K562 (cell line): ENCODE measurements at regions not wholly inside any gene's neighbourhood (a gene's known extent, or its start where the extent isn't known, plus 50 kb on each side); places are given as distances from the start of the nearest gene placed in this dataset.

Experiments
- ATAC-seq: fragments of 200-7000 bp; cut with Tn5 transposase; 3 replicates; pipeline ENCODE4 v1.9.1; 2020; ENCODE audit warnings: moderate library complexity
- BruUV-seq: library from RNA; stranded (reverse); fragments of 400-500 nt; replicated peaks from 2 replicates; lab custom pipeline; 2021; lab: Mats Ljungman, UMichigan
- CTCF ChIA-PET: fragments of 300-600 bp; formaldehyde crosslinking; extraction: SDS; loops from one replicate; lab custom pipeline; 2021; ENCODE audit warnings: low intra/inter-chr PET ratio; lab: Yijun Ruan, JAX
- POLR2A ChIA-PET: fragments of 300-600, 350-650 bp; sonication (Branson Sonifier 250); formaldehyde crosslinking; extraction: SDS; loops from one replicate; lab custom pipeline; 2021; ENCODE audit warnings: antibody characterized with exemption, inconsistent platforms; lab: Yijun Ruan, JAX
- DNase-seq, 4 experiments: peaks; one replicate each; pipeline versions ENCODE4 v3.0.0 to v3.0.0-alpha.2; 2011 to 2018; ENCODE audit warnings: low spot score in 3 of 4, mixed read lengths in 3 of 4; ENCODE audit errors: extremely low read depth in 1 of 4
- FAIRE-seq: peaks from 2 replicates; lab custom pipeline; 2011; peaks lifted over from hg19 to GRCh38; lab: Jason Lieb, UNC
- H2AFZ ChIP-seq: 2 replicates; pipeline ENCODE4 v1.6.0; 2011; ENCODE audit warnings: low read depth, low read length, control low read depth, inconsistent platforms
- H3K27ac ChIP-seq: fragments of 200-600 bp; 3 replicates; pipeline ENCODE4 v1.8.0; 2011; ENCODE audit warnings: low read depth, mild to moderate bottlenecking, control low read depth, inconsistent platforms, low read length, moderate library complexity, mixed read lengths; ENCODE audit errors: extremely low read depth
- H3K27me3 ChIP-seq, 2 experiments: fragments of 300-600 bp in 1 of 2; 2 replicates in 1 of 2; 3 replicates in 1 of 2; pipeline versions ENCODE4 v1.6.0 to v1.8.0; 2011; ENCODE audit warnings: inconsistent platforms in 2 of 2, low read length in 2 of 2, mild to moderate bottlenecking in 1 of 2, mixed read lengths in 1 of 2, moderate library complexity in 1 of 2; ENCODE audit not compliant: control insufficient read depth in 2 of 2, insufficient read depth in 2 of 2
- H3K36me3 ChIP-seq: fragments of 300-600 bp; 3 replicates; pipeline ENCODE4 v1.8.0; 2011; ENCODE audit warnings: mild to moderate bottlenecking, low read length, inconsistent platforms; ENCODE audit not compliant: control insufficient read depth, insufficient read depth
- H3K4me1 ChIP-seq, 2 experiments: fragments of 200-600 bp in 1 of 2; replicated peaks in 1 of 2; 2 replicates in 1 of 2; 3 replicates in 1 of 2; pipeline versions ENCODE4 v1.5.1 to v1.8.0; 2011; ENCODE audit warnings: inconsistent platforms in 2 of 2, low read length in 2 of 2, mild to moderate bottlenecking in 1 of 2, mixed read lengths in 1 of 2, moderate library complexity in 1 of 2; ENCODE audit not compliant: control insufficient read depth in 2 of 2, insufficient read depth in 2 of 2
- H3K4me2 ChIP-seq: 2 replicates; pipeline ENCODE4 v1.6.1; 2011; ENCODE audit warnings: low read length, control low read depth, inconsistent platforms, mixed read lengths; ENCODE audit not compliant: insufficient read depth
- H3K4me3 ChIP-seq: fragments of 200-600 bp; sonication (generic), shearing (Covaris generic); 2 replicates; pipeline ENCODE4 v1.5.1; 2016; ENCODE audit warnings: control low read depth, inconsistent platforms
- H3K79me2 ChIP-seq: fragments of 200-600 bp; 3 replicates; pipeline ENCODE4 v1.8.0; 2011; ENCODE audit warnings: low read length, inconsistent platforms; ENCODE audit not compliant: control insufficient read depth, insufficient read depth
- H3K9ac ChIP-seq, 2 experiments: 2 replicates each; pipeline versions ENCODE4 v1.6.0 to v1.6.1; 2011; ENCODE audit warnings: low read depth in 2 of 2, low read length in 2 of 2, control low read depth in 1 of 2, inconsistent platforms in 1 of 2, mild to moderate bottlenecking in 1 of 2, mixed read lengths in 1 of 2; ENCODE audit not compliant: insufficient read depth in 1 of 2
- H3K9me1 ChIP-seq: one replicate; pipeline ENCODE4 v1.6.0; 2011; ENCODE audit warnings: inconsistent platforms, mild to moderate bottlenecking, low read length, moderate library complexity; ENCODE audit not compliant: control insufficient read depth, insufficient read depth
- H3K9me3 ChIP-seq: replicated peaks from 2 replicates; pipeline ENCODE4 v1.5.1; 2011; ENCODE audit warnings: low read depth, low read length, inconsistent platforms; ENCODE audit not compliant: control insufficient read depth, insufficient read depth
- H4K20me1 ChIP-seq: replicated peaks from 2 replicates; pipeline ENCODE4 v1.6.1; 2011; ENCODE audit warnings: low read length, inconsistent platforms, mixed read lengths; ENCODE audit not compliant: control insufficient read depth, insufficient read depth
- CBFB ChIP-seq: sonication (generic); formaldehyde crosslinking; IDR thresholded peaks from 2 replicates; pipeline ENCODE4 v1.4.0; 2020; ENCODE audit warnings: mild to moderate bottlenecking, missing genetic modification reagents
- HMG20A ChIP-seq: fragments of 450-650 bp; formaldehyde crosslinking; conservative IDR thresholded peaks from 2 replicates; pipeline ENCODE4 v1.4.0; 2020; ENCODE audit warnings: mild to moderate bottlenecking, mixed read lengths
- IFI16 ChIP-seq: fragments of 250-450 bp; sonication (Bioruptor Pico); IDR thresholded peaks from 2 replicates; pipeline ENCODE4 v2.1.2; 2022; ENCODE audit warnings: mild to moderate bottlenecking, inconsistent platforms
- PBX2 ChIP-seq, 2 experiments: IDR thresholded peaks in 1 of 2; conservative IDR thresholded peaks in 1 of 2; 2 replicates each; pipeline ENCODE4 v1.6.1; 2016; ENCODE audit warnings: low read depth in 2 of 2, mild to moderate bottlenecking in 1 of 2, missing compliant biosample characterization in 1 of 2, missing genetic modification characterization in 1 of 2, moderate library complexity in 1 of 2
- PKNOX1 ChIP-seq: fragments of 450-650 bp; IDR thresholded peaks from 2 replicates; pipeline ENCODE4 v1.6.1; 2016
- RBM17 ChIP-seq: fragments of 200-400 bp; formaldehyde crosslinking; IDR thresholded peaks from 2 replicates; pipeline ENCODE4 v1.6.1; 2017; ENCODE audit warnings: low read depth, mild to moderate bottlenecking, low read length, borderline replicate concordance
- SRSF1 ChIP-seq: fragments of 200-400 bp; formaldehyde crosslinking; IDR thresholded peaks from 2 replicates; pipeline ENCODE4 v1.6.1; 2017; ENCODE audit warnings: mild to moderate bottlenecking, low read depth, low read length, moderate library complexity
- SRSF7 ChIP-seq: fragments of 200-400 bp; formaldehyde crosslinking; optimal IDR thresholded peaks from 2 replicates; pipeline ENCODE3; 2017; ENCODE audit warnings: mild to moderate bottlenecking, low read depth, low read length
- XRCC3 ChIP-seq: fragments of 450-650 bp; IDR thresholded peaks from 2 replicates; pipeline ENCODE4 v1.6.1; 2017; ENCODE audit warnings: mild to moderate bottlenecking, moderate library complexity
- ZBED1 ChIP-seq: IDR thresholded peaks from 2 replicates; pipeline ENCODE4 v1.6.1; 2014
- ZFP91 ChIP-seq: sonication (generic); formaldehyde crosslinking; IDR thresholded peaks from 2 replicates; pipeline ENCODE4 v1.8.0; 2022; ENCODE audit warnings: mild to moderate bottlenecking, missing genetic modification reagents
- WGBS: fragments of 100-300 bp; shearing (Covaris generic); methylation state at CpG from one replicate; pipeline ENCODE4 v1.1.6; 2016; ENCODE audit warnings: low coverage, mixed read lengths; ENCODE audit not compliant: insufficient coverage; ENCODE audit errors: missing lambda C conversion rate; 5-methylcytosine and 5-hydroxymethylcytosine counted together
- in situ Hi-C: fragments of 300-500 bp; cut with MboI; formaldehyde crosslinking; loops from 4 replicates; pipeline ENCODE4 v1.15.0; 2018; ENCODE audit warnings: inconsistent platforms, mixed read lengths
- intact Hi-C: fragments of 100-400 bp; cut with micrococcal nuclease; formaldehyde crosslinking; loops from 2 replicates; pipeline ENCODE4 v1.14.2; 2022
- TF ChIP-seq, protein P1 (sequence below): fragments of 200-400 bp; formaldehyde crosslinking; IDR thresholded peaks from 2 replicates; pipeline ENCODE4 v1.6.1; 2017; ENCODE audit warnings: mild to moderate bottlenecking, low read depth, low read length, moderate library complexity
- TF ChIP-seq, protein P2 (sequence below): fragments of 450-650 bp; formaldehyde crosslinking; conservative IDR thresholded peaks from 2 replicates; pipeline ENCODE4 v1.4.0; 2022; ENCODE audit warnings: mild to moderate bottlenecking, missing genetic modification characterization

GRCh38 chr1:116460261-116460660 is 87.2 kb downstream of the ATP1A1 start:
- Histone ChIP-seq H3K27me3 (no peaks in the 10 kb centered on the region), H3K27ac (no peak overlapping the region), H3K9ac (no peak overlapping the region), H3K4me3 (no peak overlapping the region), H4K20me1 (no peaks in the 10 kb centered on the region), H3K4me2 (no peak overlapping the region), H3K9me3 (no peaks in the 10 kb centered on the region), H3K36me3 (no peaks in the 10 kb centered on the region), H2AFZ (0 out of 2 replicates have a peak overlapping the region, but pooled peaks have one; percentile 34), H3K9me1 (no peaks in the 10 kb centered on the region), H3K79me2 (no peaks in the 10 kb centered on the region), H3K4me1 (peaks cover 0 to 10% of the 10 kb centered on the region in 2 experiments; a peak in 3 of 5 replicates)
- DNase-seq (no peak), ATAC-seq (peak; percentile 30), FAIRE-seq (no peak)
- BruUV-seq = no TSS peak
- CTCF ChIA-PET = no interaction called here
- in situ Hi-C loops (no loop called here), intact Hi-C loops (no loop called here)
- WGBS = 6% methylated on average over 1 of the region's 1 CpG
- POLR2A ChIA-PET = interaction anchor here (0.6 to 1.5 kb wide), 4 partner anchors 11 to 148 kb away, joined by 3 to 6 read pairs (median 4); no protein-coding TSS in a partner anchor
- TF ChIP-seq IFI16 (CRISPR knock-in tag) (no peak), PBX2 (CRISPR knock-in tag; IDR thresholded peaks at IDR 0.05; ENCODE audit: low read depth) (no peak), PBX2 (tag; conservative IDR thresholded peaks at IDR 0.05; ENCODE audit: low read depth) (peak; percentile 77), ZBED1 (no peak), RBM17 (no peak), PKNOX1 (peak; percentile 29; the same call in 1 of the 2 replicates), SRSF1 (no peak), HMG20A (no peak), CBFB (CRISPR knock-in tag) (no peak), XRCC3 (no peak), ZFP91 (CRISPR knock-in tag) (no peak), SRSF7 (no peak)
- TF ChIP-seq, protein P1, sequence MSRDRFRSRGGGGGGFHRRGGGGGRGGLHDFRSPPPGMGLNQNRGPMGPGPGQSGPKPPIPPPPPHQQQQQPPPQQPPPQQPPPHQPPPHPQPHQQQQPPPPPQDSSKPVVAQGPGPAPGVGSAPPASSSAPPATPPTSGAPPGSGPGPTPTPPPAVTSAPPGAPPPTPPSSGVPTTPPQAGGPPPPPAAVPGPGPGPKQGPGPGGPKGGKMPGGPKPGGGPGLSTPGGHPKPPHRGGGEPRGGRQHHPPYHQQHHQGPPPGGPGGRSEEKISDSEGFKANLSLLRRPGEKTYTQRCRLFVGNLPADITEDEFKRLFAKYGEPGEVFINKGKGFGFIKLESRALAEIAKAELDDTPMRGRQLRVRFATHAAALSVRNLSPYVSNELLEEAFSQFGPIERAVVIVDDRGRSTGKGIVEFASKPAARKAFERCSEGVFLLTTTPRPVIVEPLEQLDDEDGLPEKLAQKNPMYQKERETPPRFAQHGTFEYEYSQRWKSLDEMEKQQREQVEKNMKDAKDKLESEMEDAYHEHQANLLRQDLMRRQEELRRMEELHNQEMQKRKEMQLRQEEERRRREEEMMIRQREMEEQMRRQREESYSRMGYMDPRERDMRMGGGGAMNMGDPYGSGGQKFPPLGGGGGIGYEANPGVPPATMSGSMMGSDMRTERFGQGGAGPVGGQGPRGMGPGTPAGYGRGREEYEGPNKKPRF = no peak
- TF ChIP-seq, protein P2, sequence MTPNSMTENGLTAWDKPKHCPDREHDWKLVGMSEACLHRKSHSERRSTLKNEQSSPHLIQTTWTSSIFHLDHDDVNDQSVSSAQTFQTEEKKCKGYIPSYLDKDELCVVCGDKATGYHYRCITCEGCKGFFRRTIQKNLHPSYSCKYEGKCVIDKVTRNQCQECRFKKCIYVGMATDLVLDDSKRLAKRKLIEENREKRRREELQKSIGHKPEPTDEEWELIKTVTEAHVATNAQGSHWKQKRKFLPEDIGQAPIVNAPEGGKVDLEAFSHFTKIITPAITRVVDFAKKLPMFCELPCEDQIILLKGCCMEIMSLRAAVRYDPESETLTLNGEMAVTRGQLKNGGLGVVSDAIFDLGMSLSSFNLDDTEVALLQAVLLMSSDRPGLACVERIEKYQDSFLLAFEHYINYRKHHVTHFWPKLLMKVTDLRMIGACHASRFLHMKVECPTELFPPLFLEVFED = no peak
